BJ (cell line): ENCODE measurements at regions not wholly inside any gene's neighbourhood (a gene's known extent, or its start where the extent isn't known, plus 50 kb on each side); places are given as distances from the start of the nearest gene placed in this dataset.

Experiments used
- CTCF ChIA-PET: fragments of 350-600 bp; formaldehyde crosslinking; extraction: SDS; loops from one replicate; lab custom pipeline; 2021; ENCODE audit warnings: antibody characterized with exemption, inconsistent platforms; lab: Yijun Ruan, JAX
- POLR2A ChIA-PET: fragments of 300-600 bp; sonication (Branson Sonifier 250); formaldehyde crosslinking; extraction: SDS; loops from one replicate; lab custom pipeline; 2021; ENCODE audit warnings: antibody characterized with exemption; lab: Charles Lee
- DNase-seq: peaks from one replicate; pipeline ENCODE4 v3.0.0-alpha.2; 2011; ENCODE audit warnings: low read depth
- H3K27me3 ChIP-seq: 2 replicates; pipeline ENCODE4 v1.6.0; 2011; ENCODE audit warnings: low read length; ENCODE audit not compliant: control insufficient read depth, insufficient read depth
- H3K36me3 ChIP-seq: 2 replicates; pipeline ENCODE4 v1.5.1; 2011; ENCODE audit warnings: low read length; ENCODE audit not compliant: control insufficient read depth, insufficient read depth
- H3K4me3 ChIP-seq: 2 replicates; pipeline ENCODE4 v1.5.1; 2011; ENCODE audit warnings: low read depth, mild to moderate bottlenecking, control low read depth, low read length
- CTCF ChIP-seq: IDR thresholded peaks from 2 replicates; pipeline ENCODE4 v1.5.1; 2011; ENCODE audit warnings: low read depth, mild to moderate bottlenecking, control low read depth, inconsistent platforms, low read length, moderate library complexity; ENCODE audit not compliant: insufficient read depth

DNA sequence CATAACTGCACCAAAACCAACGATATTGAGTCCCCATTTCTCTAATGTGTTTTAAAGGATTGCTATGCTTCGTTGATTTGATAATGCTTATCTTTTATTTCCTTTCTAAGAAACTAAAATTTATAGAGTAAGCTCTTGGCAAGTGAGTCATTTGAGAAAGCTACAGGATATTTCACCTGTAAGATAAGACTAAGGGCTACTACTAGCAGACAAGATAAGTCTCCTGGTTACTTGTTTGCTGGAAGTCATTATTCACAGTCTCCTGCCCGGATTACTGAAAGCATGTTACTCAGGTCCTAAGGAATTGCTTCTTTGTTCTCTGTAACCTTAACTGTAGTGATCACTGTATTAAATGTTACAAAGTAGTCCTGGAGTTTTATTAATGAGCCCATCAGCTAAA lies 315.9 kb upstream of the RASA1 start:
- Histone ChIP-seq H3K36me3 (no peaks in the 10 kb centered on the region), H3K27me3 (no peaks in the 10 kb centered on the region), H3K4me3 (no peak overlapping the region)
- POLR2A ChIA-PET: no interaction called here
- no peak for DNase-seq
- CTCF ChIA-PET: interaction anchor here (0.9 kb wide), 1 partner anchor 18 kb away, joined by 3 read pairs; no protein-coding TSS in a partner anchor
- no peak for TF ChIP-seq CTCF

GRCh38 chr5:86964889-86965288 lies 302.8 kb upstream of the RASA1 start:
- no peaks in the 10 kb centered on the region for H3K27me3 ChIP-seq
- no peaks in the 10 kb centered on the region for H3K36me3 ChIP-seq
- ChIA-PET POLR2A (no interaction called here), CTCF (no interaction called here)
- DNase-seq: no peak
- TF ChIP-seq CTCF: no peak
- H3K4me3 ChIP-seq: no peak overlapping the region

GRCh38 chr5:86968301-86968753 lies 299.4 kb upstream of the RASA1 start:
- H3K27me3 ChIP-seq: no peaks in the 10 kb centered on the region
- no peaks in the 10 kb centered on the region for H3K36me3 ChIP-seq
- peak; percentile 26; the same call in 1 of the 2 replicates for TF ChIP-seq CTCF
- no peak overlapping the region for H3K4me3 ChIP-seq
- POLR2A ChIA-PET: no interaction called here
- CTCF ChIA-PET: interaction anchor here (0.7 to 6.0 kb wide), 13 partner anchors 13 to 422 kb away, joined by 3 to 157 read pairs (median 4); no protein-coding TSS in a partner anchor
- DNase-seq: peak; percentile 49

DNA sequence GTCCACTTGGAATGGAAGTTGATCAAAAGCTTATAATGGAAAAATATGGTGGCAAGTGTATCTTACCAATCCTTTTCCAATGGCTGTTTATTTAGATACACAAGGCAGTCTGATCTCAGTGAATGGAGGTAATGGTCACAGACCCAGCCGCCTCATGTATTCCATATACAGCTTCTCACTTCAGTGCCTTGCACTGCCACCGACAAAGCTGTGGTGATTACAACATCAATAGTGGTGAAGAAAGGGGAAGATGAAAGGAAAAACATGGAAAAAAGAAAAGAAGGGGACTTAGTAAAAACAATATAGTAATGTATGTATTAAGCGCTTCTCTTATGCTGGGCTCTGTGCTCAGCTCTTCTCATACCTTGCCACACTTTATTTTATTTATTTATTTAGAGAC lies 297.3 kb upstream of the RASA1 start:
- no peak for DNase-seq
- TF ChIP-seq CTCF: no peak
- ChIA-PET CTCF (interaction anchor here (0.7 to 6.0 kb wide), 11 partner anchors 9 to 102 kb away, joined by 3 to 157 read pairs (median 3); no protein-coding TSS in a partner anchor), POLR2A (no interaction called here)
- no peak overlapping the region for H3K4me3 ChIP-seq
- no peaks in the 10 kb centered on the region for H3K36me3 ChIP-seq
- no peaks in the 10 kb centered on the region for H3K27me3 ChIP-seq

DNA sequence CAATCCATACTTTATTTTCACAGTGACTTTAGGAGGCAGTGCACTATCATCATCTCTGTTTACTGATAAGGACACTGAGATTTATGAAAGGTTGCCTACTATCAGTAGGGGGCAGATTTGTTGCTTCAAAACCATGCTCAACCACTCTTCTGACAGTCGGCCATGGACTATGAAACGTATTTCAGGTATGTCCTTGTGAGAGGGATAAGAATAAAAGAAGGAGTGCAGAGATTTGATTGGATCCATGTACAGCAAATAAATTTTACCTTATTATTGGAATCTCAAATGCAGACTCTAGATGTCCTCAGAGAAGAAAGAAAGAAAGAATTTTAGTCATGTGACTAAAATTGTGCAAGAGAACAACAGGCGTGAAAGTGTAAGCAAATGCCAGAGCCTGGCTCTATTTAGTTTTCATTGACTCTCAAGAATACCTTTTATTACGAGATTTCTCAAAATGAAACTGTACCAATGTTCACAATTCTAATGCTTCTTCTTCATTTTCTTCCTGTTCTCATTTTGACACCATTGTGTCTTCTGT lies 296.6 kb upstream of the RASA1 start:
- peak; percentile 49 for TF ChIP-seq CTCF
- H3K27me3 ChIP-seq: no peaks in the 10 kb centered on the region
- POLR2A ChIA-PET: no interaction called here
- H3K4me3 ChIP-seq: no peak overlapping the region
- CTCF ChIA-PET: interaction anchor here (0.7 to 6.0 kb wide), 7 partner anchors 10 to 102 kb away, joined by 3 to 157 read pairs (median 4); no protein-coding TSS in a partner anchor
- DNase-seq: no peak
- H3K36me3 ChIP-seq: no peaks in the 10 kb centered on the region
